HG03571 (cell line): ENCODE measurements at regions not wholly inside any gene's neighbourhood (a gene's known extent, or its start where the extent isn't known, plus 50 kb on each side); places are given as distances from the start of the nearest gene placed in this dataset.
"Not testable (repeated sequence)": the region's sequence is repeated elsewhere in the genome, so short reads cannot be mapped to it uniquely, and the experiment has no call there.

Experiments used
- ATAC-seq: cut with Tn5 transposase; IDR thresholded peaks from one replicate; pipeline ENCODE4 v1.9.1; 2021; ENCODE audit not compliant: unreplicated experiment

GRCh38 chr5:136924490-136924889 is 559.1 kb upstream of the TRPC7 start:
- ATAC-seq: no peak

DNA sequence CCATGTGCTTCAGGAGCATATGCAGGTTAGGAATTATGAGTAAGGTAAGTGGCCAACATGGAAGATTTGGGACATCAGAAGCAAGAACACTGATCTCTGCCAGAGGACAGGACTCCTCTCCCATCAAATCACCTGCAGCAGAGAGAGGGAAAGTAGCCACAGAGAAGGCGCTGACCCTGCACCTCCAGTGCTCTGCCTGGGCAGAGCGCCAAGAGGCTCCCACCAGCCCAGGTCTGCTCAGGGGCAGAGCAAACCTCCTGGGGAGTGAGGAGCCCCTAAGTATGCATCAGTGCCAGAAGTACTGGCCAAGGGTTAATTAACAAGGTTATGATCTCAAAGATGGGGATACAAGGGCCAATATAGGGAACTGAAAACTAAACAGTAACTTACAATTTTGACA is 545.3 kb upstream of the TRPC7 start:
- no peak for ATAC-seq

DNA sequence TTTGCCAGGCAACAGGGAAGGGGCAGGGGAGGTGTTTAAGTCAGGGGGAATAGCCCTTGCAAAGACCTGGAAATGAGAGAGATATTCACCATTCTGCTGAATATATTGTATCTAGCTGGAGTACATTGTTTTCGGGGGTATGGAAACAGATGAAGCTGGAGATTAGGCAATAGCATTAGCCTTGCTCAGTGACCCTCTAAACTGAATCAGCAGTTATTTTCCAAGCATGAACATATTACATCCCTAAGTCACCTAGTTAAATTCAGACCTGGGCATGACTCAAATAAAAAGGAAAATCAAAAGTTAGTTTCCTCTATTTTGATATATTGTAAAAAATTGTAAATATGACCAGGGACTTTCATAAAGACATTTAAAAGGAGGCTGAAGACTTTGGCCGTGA is 544.6 kb upstream of the TRPC7 start:
- no peak for ATAC-seq

GRCh38 chr5:136907371-136907770 is 542.0 kb upstream of the TRPC7 start:
- ATAC-seq: no peak

- ATAC-seq: no peak
Measured at GRCh38 chr5:136906545-136906944, 541.2 kb upstream of the TRPC7 start.

- ATAC-seq: no peak
Measured at GRCh38 chr5:136905571-136905970, 540.2 kb upstream of the TRPC7 start.

DNA sequence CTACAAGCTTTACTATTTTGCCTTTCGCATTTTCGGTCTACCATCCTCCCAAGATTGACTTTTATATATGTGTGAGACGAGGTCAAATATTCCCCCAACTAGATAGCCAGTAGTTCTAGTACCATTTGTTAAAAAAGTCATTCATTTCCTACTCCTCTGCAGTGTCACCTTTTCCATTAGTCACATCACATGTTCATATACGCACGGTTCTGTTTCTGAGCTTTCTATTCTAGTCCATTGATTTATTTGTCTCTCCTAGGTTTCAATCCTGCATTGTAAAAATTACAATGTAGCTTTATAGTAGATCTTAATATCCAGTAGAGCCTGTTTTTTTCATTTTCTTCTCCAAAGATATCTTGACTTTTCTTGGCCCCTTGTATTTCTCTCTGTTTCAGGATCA is 528.7 kb upstream of the TRPC7 start:
- ATAC-seq: no peak

GRCh38 chr5:136892000-136892399 is 526.7 kb upstream of the TRPC7 start:
- ATAC-seq: no peak

- no peak for ATAC-seq
Measured at GRCh38 chr5:136891175-136891972, 526.0 kb upstream of the TRPC7 start.

GRCh38 chr5:136890431-136891148 is 525.2 kb upstream of the TRPC7 start:
- ATAC-seq: no peak

GRCh38 chr5:136886608-136887007 is 521.3 kb upstream of the TRPC7 start:
- no peak for ATAC-seq

DNA sequence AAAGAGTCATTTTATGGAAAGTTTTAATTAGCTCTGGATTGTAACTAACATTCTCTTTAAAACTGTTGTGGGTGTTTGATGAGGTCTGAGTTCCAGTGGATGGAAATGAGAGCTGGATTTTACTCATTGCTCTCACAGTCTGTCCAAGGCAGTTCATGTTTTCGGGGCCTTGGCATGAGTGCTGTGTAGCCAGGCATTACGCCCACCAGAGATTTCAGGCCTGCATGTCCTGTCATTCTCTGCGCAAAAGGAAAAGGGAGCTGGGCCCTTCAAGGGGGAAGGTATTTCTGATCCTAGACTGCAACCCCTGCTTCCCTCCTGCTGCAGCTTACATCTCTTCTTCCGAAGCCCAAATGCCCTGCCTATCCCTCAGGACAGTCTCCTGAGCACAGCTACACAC is 499.6 kb upstream of the TRPC7 start:
- ATAC-seq: no peak

GRCh38 chr5:136856648-136857047 is 491.3 kb upstream of the TRPC7 start:
- ATAC-seq: no peak

DNA sequence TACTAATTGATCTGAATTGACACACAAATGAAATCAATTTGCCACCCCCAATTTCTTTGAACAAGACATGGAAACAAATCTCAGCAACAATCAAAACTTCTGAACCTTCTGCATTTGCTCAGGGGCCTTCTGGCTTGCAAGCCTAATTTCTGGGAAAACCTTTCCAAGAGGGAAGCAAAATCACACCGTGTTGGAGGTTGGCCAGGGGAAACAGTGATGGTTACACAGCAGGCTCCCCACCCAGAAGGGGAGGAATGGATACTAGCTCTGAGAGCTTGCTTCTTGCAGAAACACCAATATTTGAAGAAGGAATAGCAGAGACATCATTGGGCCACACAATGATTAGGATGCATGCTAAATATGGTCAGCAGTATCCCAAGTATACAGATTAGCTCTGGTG is 488.6 kb upstream of the TRPC7 start:
- no peak for ATAC-seq

- no peak for ATAC-seq
Measured at GRCh38 chr5:136840601-136841000, 475.3 kb upstream of the TRPC7 start.

DNA sequence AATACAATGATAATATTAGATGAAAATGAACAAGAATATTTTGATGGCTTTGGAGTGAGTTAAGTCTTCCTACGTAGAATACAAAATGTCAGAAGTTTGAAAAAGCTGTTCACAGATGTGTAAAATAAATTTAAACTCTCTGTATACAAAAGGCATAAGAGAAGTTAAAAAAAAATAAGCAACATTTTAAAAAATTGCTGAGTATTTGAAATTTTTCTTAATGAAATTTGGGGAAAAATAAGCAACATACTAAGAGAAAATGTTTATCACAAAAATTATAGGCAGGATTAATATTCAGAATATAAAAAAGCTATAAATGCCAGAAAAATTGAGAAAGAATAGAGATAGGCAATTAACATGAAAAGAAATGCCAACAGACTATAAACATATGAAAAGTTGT is 470.7 kb upstream of the TRPC7 start:
- ATAC-seq: no peak

GRCh38 chr5:136820848-136821247 is 455.5 kb upstream of the TRPC7 start:
- no peak for ATAC-seq

GRCh38 chr5:136819526-136820302 is 454.4 kb upstream of the TRPC7 start:
- no peak for ATAC-seq

DNA sequence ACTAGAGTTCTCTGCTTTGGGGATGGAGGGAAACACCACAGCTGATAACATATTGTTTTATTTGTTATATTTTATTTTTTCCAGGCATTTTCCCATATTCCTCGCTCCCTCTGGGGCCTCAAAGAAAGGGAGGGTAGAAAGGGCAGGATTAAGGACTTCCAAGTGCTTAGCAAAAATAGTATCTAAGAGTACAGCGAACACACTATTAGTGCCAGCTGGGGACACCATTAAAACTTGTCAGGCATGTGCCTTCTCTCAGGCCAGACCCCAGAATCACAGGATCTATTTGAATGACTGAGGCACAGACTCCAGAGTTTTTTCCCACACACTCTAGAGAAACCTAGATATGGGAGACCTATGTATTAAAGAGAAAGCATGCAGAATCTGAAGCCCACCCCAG is 451.0 kb upstream of the TRPC7 start:
- ATAC-seq: no peak

DNA sequence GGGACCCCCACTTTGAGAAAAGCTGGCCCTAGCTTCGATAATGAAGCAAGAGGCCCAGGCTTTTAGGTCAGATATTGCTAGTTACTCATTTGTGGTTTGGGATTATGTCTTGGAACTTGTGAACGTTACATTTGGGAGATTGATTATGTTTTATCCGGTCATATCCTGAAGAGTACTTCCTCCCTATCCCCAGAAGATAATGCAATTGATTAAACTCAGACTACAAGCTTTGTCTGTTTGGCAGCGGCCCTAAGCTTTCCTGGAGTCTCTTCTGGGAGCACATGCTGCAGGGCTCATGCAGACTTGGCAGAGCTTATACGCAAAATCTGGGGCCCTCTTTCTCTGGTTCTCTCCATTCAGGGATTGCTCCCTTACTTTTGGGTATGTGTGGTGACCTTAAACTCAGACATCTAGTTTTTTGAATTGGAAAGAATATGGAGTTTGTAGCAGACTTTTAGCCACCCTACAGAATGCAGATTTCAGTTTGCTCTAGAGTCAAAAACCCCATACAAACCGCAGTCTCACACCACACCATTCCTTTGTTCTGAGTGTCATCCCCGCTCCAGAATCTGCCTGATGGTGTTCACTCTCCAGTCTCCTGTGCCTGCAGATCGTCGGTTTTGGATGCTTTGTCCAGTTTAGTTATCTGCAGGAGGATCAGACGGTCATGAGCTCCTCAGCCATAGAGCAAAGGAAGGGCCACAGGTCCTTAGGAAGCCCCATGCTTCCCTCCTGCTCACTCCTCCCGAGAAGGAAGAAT is 449.5 kb upstream of the TRPC7 start:
- ATAC-seq: no peak

DNA sequence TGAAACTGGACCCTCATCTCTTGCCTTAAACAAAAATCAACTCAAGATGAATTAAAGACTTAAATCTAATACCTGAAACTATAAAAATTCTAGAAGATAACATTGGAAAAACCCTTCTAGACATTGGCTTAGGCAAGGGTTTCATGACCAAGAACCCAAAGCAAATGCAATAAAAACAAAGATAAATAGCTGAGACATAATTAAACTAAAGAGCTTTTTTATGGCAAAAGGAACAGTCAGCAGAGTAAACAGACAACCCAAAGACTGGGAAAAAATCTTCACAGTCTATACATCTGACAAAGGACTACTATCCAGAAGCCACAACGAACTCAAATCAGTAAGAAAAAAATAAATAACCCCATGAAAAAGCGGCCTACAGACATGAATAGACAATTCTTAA is 446.9 kb upstream of the TRPC7 start:
- not testable (repeated sequence) for ATAC-seq
